ENCODE measurements at regions not wholly inside any gene's neighbourhood (a gene's known extent, or its start where the extent isn't known, plus 50 kb on each side); places are given as distances from the start of the nearest gene placed in this dataset.
"Not testable (repeated sequence)": the region's sequence is repeated elsewhere in the genome, so short reads cannot be mapped to it uniquely, and the experiment has no call there.

- DNase-seq (ENCODE audit: low read depth), result no peak
Observed at GRCh38 chr13:107669391-107669993, 545.8 kb downstream of the LIG4 start.

- no peak for DNase-seq (ENCODE audit: low read depth)
Observed at GRCh38 chr13:107665926-107666458, 549.3 kb downstream of the LIG4 start.

GRCh38 chr13:107650081-107650701, 565.1 kb downstream of the LIG4 start:
- DNase-seq (ENCODE audit: low read depth), result no peak

GRCh38 chr13:107649079-107649478, 566.3 kb downstream of the LIG4 start:
- DNase-seq (ENCODE audit: low read depth), result no peak

GRCh38 chr13:107644136-107644535, 571.2 kb downstream of the LIG4 start:
- DNase-seq (ENCODE audit: low read depth), result no peak

DNA sequence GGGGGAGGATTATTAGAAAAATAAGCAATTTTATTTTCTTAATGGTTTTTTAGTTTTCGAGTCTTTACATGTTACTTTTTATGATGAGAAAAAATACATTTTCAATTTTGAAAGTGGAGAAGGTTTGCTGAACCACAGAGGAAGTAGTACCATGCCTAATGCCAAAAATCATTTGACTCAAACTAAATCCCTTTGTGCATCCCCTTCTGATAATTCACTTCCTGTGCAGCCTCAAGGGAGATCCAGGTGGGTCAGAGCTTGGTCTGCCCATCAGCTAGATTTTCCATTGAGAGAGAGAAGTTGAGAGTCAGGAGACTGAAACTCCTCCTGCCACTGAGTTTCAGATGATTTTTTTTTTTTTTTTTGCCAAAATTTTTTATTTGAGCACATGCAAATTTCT, 571.7 kb downstream of the LIG4 start:
- no peak for DNase-seq (ENCODE audit: low read depth)

DNA sequence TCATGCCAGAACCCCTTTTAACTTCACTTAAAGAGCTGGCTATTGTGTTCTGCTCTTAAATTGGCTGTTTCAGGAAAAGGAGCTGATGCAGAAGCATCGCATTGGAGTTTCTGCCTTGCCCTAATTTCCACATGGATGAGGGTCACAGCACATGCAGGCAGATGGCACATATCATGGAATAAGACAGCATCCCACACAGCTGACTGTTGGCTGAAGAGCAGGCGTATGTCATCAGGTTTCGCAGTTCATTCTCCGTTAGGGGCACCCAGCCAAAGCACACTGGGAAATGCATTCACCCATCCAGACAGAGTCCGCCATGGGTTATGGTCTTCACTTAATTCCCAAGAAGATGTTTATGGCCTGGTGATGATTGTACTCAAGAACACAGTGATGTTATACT, 572.5 kb downstream of the LIG4 start:
- no peak for DNase-seq (ENCODE audit: low read depth)

DNA sequence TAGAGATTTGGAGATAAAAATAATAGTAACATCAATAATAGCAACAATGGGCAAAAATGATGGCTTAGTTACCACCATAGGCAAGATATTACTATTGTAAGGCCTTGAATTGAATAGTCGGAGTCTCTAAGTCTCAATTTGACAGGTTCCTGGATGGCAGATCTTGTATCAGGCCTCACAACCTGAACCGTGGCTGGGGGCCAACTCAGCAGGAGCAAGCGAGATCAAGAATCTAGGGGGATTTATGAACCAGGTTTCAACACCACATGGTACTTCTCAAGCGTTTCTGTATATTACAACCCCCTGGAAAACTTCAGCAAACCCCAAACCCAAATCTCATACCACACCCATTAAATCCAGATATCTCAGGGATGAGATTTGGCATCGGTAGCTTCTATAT, 573.8 kb downstream of the LIG4 start:
- DNase-seq (ENCODE audit: low read depth), result no peak

DNA sequence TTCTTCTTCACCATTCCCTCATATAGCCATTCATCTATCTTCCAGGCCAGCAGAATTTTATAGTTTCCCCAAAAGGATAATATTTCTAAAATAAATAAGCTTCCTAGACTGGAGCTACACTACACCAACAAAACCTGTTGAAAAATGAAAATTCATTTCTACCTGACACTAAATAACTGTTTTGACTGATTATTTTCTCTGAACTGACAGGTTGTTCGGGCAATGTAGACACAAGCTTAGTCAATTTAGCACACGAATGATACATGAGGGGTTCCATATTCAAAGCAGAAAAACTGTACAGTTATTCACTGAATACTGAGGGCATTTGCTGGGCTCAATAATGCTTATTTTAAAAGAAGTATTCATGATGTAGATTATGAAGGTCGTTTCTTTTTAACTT, 589.7 kb downstream of the LIG4 start:
- no peak for DNase-seq (ENCODE audit: low read depth)

GRCh38 chr13:107617527-107617926, 597.8 kb downstream of the LIG4 start:
- no peak for DNase-seq (ENCODE audit: low read depth)

DNA sequence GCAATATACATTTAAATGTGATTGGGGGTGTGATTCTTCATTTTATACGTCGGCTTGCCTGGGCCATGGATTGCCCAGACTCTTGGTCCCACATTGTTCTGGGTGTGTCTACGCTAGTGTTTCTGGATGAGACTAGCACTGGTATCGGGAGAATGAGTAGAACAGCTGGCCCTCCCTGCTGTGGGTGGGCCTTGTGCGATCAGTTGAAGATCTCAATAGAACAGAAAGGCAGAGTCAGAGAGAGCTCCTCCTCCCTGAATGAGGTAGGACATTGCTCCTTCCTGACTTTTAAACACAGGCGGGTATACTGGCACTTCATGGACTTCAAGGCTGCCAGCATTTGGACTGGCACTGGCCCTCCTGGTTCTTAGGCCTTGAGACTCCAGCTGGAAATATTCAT, 603.0 kb downstream of the LIG4 start:
- no peak for DNase-seq (ENCODE audit: low read depth)

DNA sequence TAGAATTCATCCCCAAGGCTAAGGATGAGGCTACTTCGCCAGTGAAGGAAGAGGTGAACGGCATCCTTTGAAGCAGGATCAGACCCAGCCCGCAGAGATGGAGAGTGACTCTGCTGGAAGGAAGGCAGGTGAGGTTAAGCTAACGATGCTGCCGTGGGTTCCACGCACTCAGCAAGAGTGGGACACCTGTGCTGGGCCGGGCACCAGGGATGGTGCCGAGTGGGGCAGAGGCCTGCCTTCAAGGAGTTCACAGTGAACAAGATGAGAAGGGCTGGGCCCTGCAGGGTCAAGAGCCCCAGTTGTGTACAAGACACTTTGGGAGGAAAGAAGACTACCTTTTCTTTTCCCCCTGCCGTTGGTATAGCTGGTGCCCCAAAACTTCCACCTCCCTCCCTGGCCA, 606.6 kb downstream of the LIG4 start:
- no peak for DNase-seq (ENCODE audit: low read depth)

DNA sequence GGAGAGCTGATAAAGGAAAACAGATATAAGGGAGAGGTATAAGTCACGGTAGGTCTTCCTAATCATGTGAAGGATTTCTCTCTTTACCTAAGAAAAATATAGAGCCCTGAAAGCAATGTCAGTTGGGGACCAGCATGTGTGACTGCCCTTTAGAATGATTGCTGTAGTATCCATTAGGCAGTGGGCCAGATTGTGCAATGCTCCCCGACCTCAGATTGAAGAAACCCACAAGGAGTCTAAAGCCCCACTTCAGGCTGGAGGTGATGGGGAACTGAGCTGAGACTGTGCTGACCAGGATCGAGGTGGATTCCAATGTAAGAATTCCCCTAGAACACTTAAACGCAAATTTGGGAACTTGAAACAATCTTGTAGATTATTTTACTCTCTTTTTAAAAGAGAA, 614.4 kb downstream of the LIG4 start:
- DNase-seq (ENCODE audit: low read depth), result no peak

- not testable (repeated sequence) for DNase-seq (ENCODE audit: low read depth)
Observed at GRCh38 chr13:107596306-107596705, 619.0 kb downstream of the LIG4 start.

GRCh38 chr13:107590556-107590955, 624.8 kb downstream of the LIG4 start:
- no peak for DNase-seq (ENCODE audit: low read depth)

GRCh38 chr13:107587681-107588080, 627.7 kb downstream of the LIG4 start:
- DNase-seq (ENCODE audit: low read depth), result no peak

GRCh38 chr13:107586216-107586615, 629.1 kb downstream of the LIG4 start:
- DNase-seq (ENCODE audit: low read depth), result no peak

GRCh38 chr13:107585469-107586180, 629.7 kb downstream of the LIG4 start:
- DNase-seq (ENCODE audit: low read depth), result no peak

DNA sequence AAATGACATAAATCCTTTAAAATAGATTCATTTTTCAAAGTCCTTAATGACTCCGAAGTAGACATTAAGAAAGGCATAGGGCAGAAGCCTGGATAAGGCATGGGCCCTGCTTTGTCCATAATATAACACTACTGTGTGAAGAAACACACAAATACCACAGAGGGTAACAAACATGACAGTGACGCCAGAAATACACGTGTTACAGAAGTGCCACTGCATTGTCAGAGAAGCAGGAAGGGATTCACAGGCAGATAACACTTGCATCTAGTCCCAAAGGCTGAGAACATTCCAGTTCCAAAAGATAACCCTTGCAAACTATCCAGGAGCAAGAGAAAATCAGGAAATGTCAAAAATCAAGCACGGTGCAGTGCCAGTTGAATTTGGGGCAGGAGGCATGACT, 633.2 kb downstream of the LIG4 start:
- DNase-seq (ENCODE audit: low read depth), result no peak

GRCh38 chr13:107580741-107581412, 634.5 kb downstream of the LIG4 start:
- DNase-seq (ENCODE audit: low read depth), result no peak

GRCh38 chr13:107576430-107576829, 638.9 kb downstream of the LIG4 start:
- no peak for DNase-seq (ENCODE audit: low read depth)

DNA sequence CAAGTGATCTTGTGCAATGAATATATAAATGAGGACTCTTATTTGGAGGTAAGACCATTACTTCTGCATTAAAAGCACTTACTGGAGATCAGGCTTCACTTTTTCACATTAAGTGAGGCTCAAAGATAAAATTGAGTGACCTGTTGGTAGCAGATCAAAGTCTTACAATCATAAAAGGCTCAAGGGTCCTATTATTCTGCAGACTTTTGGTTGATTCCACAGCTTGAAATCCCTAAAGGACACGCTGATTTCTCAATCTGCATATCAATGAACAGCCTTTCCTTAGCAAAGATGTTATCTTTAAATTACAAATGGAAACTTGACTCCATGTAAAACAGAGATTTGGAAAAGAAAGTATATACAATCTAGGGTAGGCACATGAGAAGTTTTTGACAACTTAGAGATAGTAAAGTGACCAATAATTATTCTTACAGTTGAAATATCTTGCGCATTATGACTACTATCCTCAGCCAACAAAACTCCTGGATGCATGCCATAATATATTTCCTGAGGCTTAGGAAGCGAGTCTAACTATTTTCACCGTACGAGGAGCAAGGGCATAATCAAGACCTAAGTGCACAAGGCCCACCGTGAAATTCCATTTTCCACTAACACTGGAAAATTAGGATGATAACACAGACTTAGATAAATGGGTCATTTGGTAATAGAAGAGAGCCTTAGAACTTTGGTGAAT, 640.7 kb downstream of the LIG4 start:
- DNase-seq (ENCODE audit: low read depth), result no peak

Data from LHCN-M2 (cell line).